ENCODE measurements at regions not wholly inside any gene's neighbourhood (a gene's known extent, or its start where the extent isn't known, plus 50 kb on each side); places are given as distances from the start of the nearest gene placed in this dataset.

DNA sequence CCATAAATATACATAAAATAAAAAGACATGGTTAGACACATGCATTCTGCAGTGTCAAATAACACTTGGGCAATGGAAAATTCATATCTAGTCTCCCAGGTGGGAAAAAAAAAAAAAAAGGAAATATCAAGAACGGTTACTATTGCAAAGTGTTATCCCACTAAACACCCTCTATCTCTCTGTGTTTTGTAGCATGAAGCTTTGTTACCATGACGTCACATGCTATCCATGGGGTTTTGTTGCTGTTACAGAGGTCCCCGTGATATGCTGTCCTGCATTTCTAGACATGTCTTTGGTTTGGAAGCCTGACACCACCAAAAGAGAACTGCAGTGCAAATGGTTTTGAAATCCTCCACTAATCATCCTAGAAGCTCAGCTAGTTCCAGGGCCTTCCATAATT, 50.7 kb upstream of the TLR3 start:
- intact Hi-C loops (cut with micrococcal nuclease; ENCODE audit: unreplicated experiment): no loop called here
- ChIA-PET CTCF (interaction anchor here (0.6 to 0.7 kb wide), 2 partner anchors 9 to 60 kb away, joined by 6 to 7 read pairs; no protein-coding TSS in a partner anchor), POLR2A (ENCODE audit: low non-redundant PET) (no interaction called here)
- Histone ChIP-seq H3K36me3 (ENCODE audit: insufficient read depth, low read length, poor library complexity, severe bottlenecking) (no peaks in the 10 kb centered on the region), H3K4me1 (ENCODE audit: insufficient read depth, low read length, poor library complexity, severe bottlenecking) (no peaks in the 10 kb centered on the region), H3K27ac (ENCODE audit: low read depth, low read length, poor library complexity, severe bottlenecking) (no peak overlapping the region), H3K9me3 (ENCODE audit: low read depth, low read length, poor library complexity, severe bottlenecking) (no peaks in the 10 kb centered on the region), H3K27me3 (replicated peaks; ENCODE audit: insufficient read depth, low read depth, low read length, poor library complexity) (peaks cover 10% of the 10 kb centered on the region), H3K4me3 (ENCODE audit: low read depth, low read length, poor library complexity, severe bottlenecking) (no peak overlapping the region)
- no peak for DNase-seq (ENCODE audit: low spot score)
- TF ChIP-seq EZH2 (IDR thresholded peaks at IDR 0.05; ENCODE audit: borderline replicate concordance, low read depth, low read length, poor library complexity, severe bottlenecking): no peak
- TF ChIP-seq, protein P1, sequence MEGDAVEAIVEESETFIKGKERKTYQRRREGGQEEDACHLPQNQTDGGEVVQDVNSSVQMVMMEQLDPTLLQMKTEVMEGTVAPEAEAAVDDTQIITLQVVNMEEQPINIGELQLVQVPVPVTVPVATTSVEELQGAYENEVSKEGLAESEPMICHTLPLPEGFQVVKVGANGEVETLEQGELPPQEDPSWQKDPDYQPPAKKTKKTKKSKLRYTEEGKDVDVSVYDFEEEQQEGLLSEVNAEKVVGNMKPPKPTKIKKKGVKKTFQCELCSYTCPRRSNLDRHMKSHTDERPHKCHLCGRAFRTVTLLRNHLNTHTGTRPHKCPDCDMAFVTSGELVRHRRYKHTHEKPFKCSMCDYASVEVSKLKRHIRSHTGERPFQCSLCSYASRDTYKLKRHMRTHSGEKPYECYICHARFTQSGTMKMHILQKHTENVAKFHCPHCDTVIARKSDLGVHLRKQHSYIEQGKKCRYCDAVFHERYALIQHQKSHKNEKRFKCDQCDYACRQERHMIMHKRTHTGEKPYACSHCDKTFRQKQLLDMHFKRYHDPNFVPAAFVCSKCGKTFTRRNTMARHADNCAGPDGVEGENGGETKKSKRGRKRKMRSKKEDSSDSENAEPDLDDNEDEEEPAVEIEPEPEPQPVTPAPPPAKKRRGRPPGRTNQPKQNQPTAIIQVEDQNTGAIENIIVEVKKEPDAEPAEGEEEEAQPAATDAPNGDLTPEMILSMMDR (conservative IDR thresholded peaks at IDR 0.05; ENCODE audit: low read depth, low read length): no peak
- BruUV-seq (replicated peaks): no TSS peak

GRCh38 chr4:186018784-186019183, 50.2 kb upstream of the TLR3 start:
- ChIA-PET CTCF (interaction anchor here (0.7 kb wide), 1 partner anchor 60 kb away, joined by 6 read pairs; no protein-coding TSS in a partner anchor), POLR2A (ENCODE audit: low non-redundant PET) (no interaction called here)
- TF ChIP-seq EZH2 (IDR thresholded peaks at IDR 0.05; ENCODE audit: borderline replicate concordance, low read depth, low read length, poor library complexity, severe bottlenecking): no peak
- TF ChIP-seq, protein P1 (conservative IDR thresholded peaks at IDR 0.05; ENCODE audit: low read depth, low read length): no peak
- intact Hi-C loops (cut with micrococcal nuclease; ENCODE audit: unreplicated experiment): no loop called here
- H3K4me1 ChIP-seq (ENCODE audit: insufficient read depth, low read length, poor library complexity, severe bottlenecking): no peaks in the 10 kb centered on the region
- H3K9me3 ChIP-seq (ENCODE audit: low read depth, low read length, poor library complexity, severe bottlenecking): no peaks in the 10 kb centered on the region
- no peak overlapping the region for H3K4me3 ChIP-seq (ENCODE audit: low read depth, low read length, poor library complexity, severe bottlenecking)
- no peak overlapping the region for H3K27ac ChIP-seq (ENCODE audit: low read depth, low read length, poor library complexity, severe bottlenecking)
- no TSS peak for BruUV-seq (replicated peaks)
- DNase-seq (ENCODE audit: low spot score): no peak
- peaks cover 5% of the 10 kb centered on the region for H3K27me3 ChIP-seq (replicated peaks; ENCODE audit: insufficient read depth, low read depth, low read length, poor library complexity)
- H3K36me3 ChIP-seq (ENCODE audit: insufficient read depth, low read length, poor library complexity, severe bottlenecking): no peaks in the 10 kb centered on the region

Data from A673 (cell line).